ENCODE measurements at regions not wholly inside any gene's neighbourhood (a gene's known extent, or its start where the extent isn't known, plus 50 kb on each side); places are given as distances from the start of the nearest gene placed in this dataset.

DNA sequence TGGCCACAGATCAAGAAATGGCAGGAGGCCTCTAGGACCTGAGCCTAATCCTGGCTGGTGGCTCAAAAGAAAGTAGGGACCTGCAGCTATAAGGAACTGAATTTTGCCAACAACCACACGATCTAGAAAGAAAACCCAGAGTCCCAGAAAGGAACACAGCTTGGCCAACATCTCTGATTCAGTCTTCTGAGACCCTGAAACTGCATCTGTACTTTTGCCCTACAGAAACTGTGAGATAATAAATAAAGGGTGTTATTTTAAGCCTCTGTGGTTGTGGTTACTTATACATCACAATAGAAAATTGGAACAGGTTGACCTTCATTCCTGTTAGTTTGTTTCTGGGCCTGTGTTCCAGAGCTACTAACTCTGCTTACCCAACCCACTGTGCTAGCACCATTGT, 356.8 kb upstream of the ST6GAL2 start:
- no peak for TF ChIP-seq POLR2A (IDR thresholded peaks at IDR 0.05; ENCODE audit: low read length)
- TF ChIP-seq GATA1 (IDR thresholded peaks at IDR 0.05; ENCODE audit: low read depth, low read length), result no peak

Measured in erythroblast (primary cell).